ENCODE measurements at regions not wholly inside any gene's neighbourhood (a gene's known extent, or its start where the extent isn't known, plus 50 kb on each side); places are given as distances from the start of the nearest gene placed in this dataset.

GRCh38 chr2:41711736-41712135, 336.1 kb upstream of the PKDCC start:
- TF ChIP-seq REST (IDR thresholded peaks at IDR 0.05; ENCODE audit: insufficient read depth in 1 of 2, low read depth in 2 of 2, low read length in 2 of 2) (no peak), POLR2AphosphoS5 (IDR thresholded peaks at IDR 0.05; ENCODE audit: low read depth, low read length) (no peak), TAF1 (IDR thresholded peaks at IDR 0.05; ENCODE audit: borderline replicate concordance, insufficient read depth, low read length) (no peak)
